H1 (cell line): ENCODE measurements at regions not wholly inside any gene's neighbourhood (a gene's known extent, or its start where the extent isn't known, plus 50 kb on each side); places are given as distances from the start of the nearest gene placed in this dataset.

Experiments used
- CTCF ChIA-PET: fragments of 300-600 bp; sonication (Branson Sonifier 250); formaldehyde crosslinking; loops from one replicate; lab custom pipeline; 2021; ENCODE audit not compliant: partially characterized antibody; lab: Charles Lee
- POLR2A ChIA-PET: fragments of 300-600 bp; sonication (Branson Sonifier 250); formaldehyde crosslinking; loops from one replicate; lab custom pipeline; 2021; ENCODE audit warnings: inconsistent platforms; ENCODE audit not compliant: partially characterized antibody; lab: Charles Lee
- DNase-seq, 2 experiments: peaks; one replicate each; pipeline versions ENCODE4 v3.0.0 to v3.0.0-alpha.2; 2010 to 2022; ENCODE audit warnings: low spot score in 2 of 2, low read depth in 1 of 2, mixed read lengths in 1 of 2
- FAIRE-seq: peaks from 2 replicates; lab custom pipeline; 2011; peaks lifted over from hg19 to GRCh38; lab: Jason Lieb, UNC
- H2AFZ ChIP-seq: 2 replicates; pipeline ENCODE4 v1.8.1; 2012; ENCODE audit warnings: low read length, inconsistent platforms
- H2AK5ac ChIP-seq: 2 replicates; pipeline ENCODE4 v1.6.1; 2013; ENCODE audit warnings: low read depth, low read length
- H2BK120ac ChIP-seq: replicated peaks from 2 replicates; pipeline ENCODE3; 2013; ENCODE audit warnings: low read depth, low read length, inconsistent platforms
- H2BK12ac ChIP-seq: 2 replicates; pipeline ENCODE4 v1.6.1; 2013; ENCODE audit warnings: low read depth, low read length
- H2BK15ac ChIP-seq: 2 replicates; pipeline ENCODE4 v1.6.1; 2013; ENCODE audit warnings: low read length
- H2BK20ac ChIP-seq: 2 replicates; pipeline ENCODE4 v1.6.1; 2013; ENCODE audit warnings: low read length
- H2BK5ac ChIP-seq: 2 replicates; pipeline ENCODE4 v1.6.1; 2013; ENCODE audit warnings: low read depth, low read length
- H3K14ac ChIP-seq: 2 replicates; pipeline ENCODE4 v1.6.1; 2013; ENCODE audit warnings: inconsistent platforms; ENCODE audit not compliant: insufficient read length
- H3K18ac ChIP-seq: 2 replicates; pipeline ENCODE4 v1.6.1; 2013; ENCODE audit warnings: low read length; ENCODE audit errors: extremely low read depth
- H3K23ac ChIP-seq: 2 replicates; pipeline ENCODE4 v1.6.1; 2013; ENCODE audit warnings: inconsistent platforms; ENCODE audit not compliant: insufficient read length
- H3K23me2 ChIP-seq: 2 replicates; pipeline ENCODE4 v1.6.1; 2013; ENCODE audit warnings: low read depth, low read length
- H3K27ac ChIP-seq: 2 replicates; pipeline ENCODE4 v1.6.1; 2011; ENCODE audit warnings: low read depth, low read length, inconsistent platforms
- H3K27me3 ChIP-seq, 4 experiments: replicated peaks in 1 of 4; 1 replicate in 1 of 4; 2 replicates in 3 of 4; pipeline versions ENCODE4 v1.6.1 to v1.8.1; 2011 to 2013; ENCODE audit warnings: low read length in 3 of 4, mild to moderate bottlenecking in 3 of 4, inconsistent platforms in 2 of 4, mixed read lengths in 2 of 4, moderate library complexity in 1 of 4; ENCODE audit not compliant: control insufficient read depth in 3 of 4, insufficient read depth in 3 of 4; ENCODE audit errors: extremely low read depth in 1 of 4
- H3K36me3 ChIP-seq, 4 experiments: 2 replicates each; pipeline versions ENCODE4 v1.6.1 to v1.8.1; 2011 to 2013; ENCODE audit warnings: mild to moderate bottlenecking in 4 of 4, low read length in 3 of 4, moderate library complexity in 2 of 4, control low read depth in 1 of 4, inconsistent platforms in 1 of 4; ENCODE audit not compliant: insufficient read depth in 4 of 4, control insufficient read depth in 2 of 4
- H3K4ac ChIP-seq: replicated peaks from 2 replicates; pipeline ENCODE3; 2013; ENCODE audit warnings: low read length, low read depth, mixed read lengths, inconsistent platforms; ENCODE audit not compliant: insufficient read length
- H3K4me1 ChIP-seq, 4 experiments: replicated peaks in 1 of 4; 1 replicate in 1 of 4; 2 replicates in 3 of 4; pipeline versions ENCODE4 v1.6.1 to v1.8.1; 2011 to 2013; ENCODE audit warnings: low read length in 3 of 4, inconsistent platforms in 2 of 4, mixed read lengths in 1 of 4; ENCODE audit not compliant: insufficient read depth in 4 of 4, control insufficient read depth in 3 of 4
- H3K4me2 ChIP-seq, 2 experiments: 2 replicates each; pipeline versions ENCODE4 v1.6.1 to v1.8.1; 2011 to 2013; ENCODE audit warnings: low read depth in 2 of 2, low read length in 2 of 2, control low read depth in 1 of 2, inconsistent platforms in 1 of 2, mild to moderate bottlenecking in 1 of 2; ENCODE audit not compliant: insufficient read depth in 1 of 2
- H3K4me3 ChIP-seq, 4 experiments: fragments of 200-600, 300-600 bp in 1 of 4; sonication (generic), shearing (Covaris generic), sonication (Bioruptor Twin) in 1 of 4; 2 replicates each; pipeline versions ENCODE4 v1.5.1 to v1.8.1; 2011 to 2016; ENCODE audit warnings: low read length in 4 of 4, low read depth in 3 of 4, control low read depth in 2 of 4, inconsistent platforms in 2 of 4, mild to moderate bottlenecking in 2 of 4, mixed read lengths in 1 of 4, moderate library complexity in 1 of 4; ENCODE audit not compliant: insufficient read depth in 2 of 4; ENCODE audit errors: extremely low read depth in 1 of 4
- H3K56ac ChIP-seq: replicated peaks from 2 replicates; pipeline ENCODE3; 2013; ENCODE audit warnings: low read depth, mild to moderate bottlenecking, mixed read lengths, low read length, inconsistent platforms; ENCODE audit not compliant: insufficient read length
- H3K79me1 ChIP-seq: 2 replicates; pipeline ENCODE4 v1.6.1; 2013; ENCODE audit warnings: low read depth, low read length, control low read depth
- H3K79me2 ChIP-seq, 2 experiments: 2 replicates each; pipeline versions ENCODE4 v1.6.1 to v1.8.1; 2012 to 2013; ENCODE audit warnings: low read length in 2 of 2, mild to moderate bottlenecking in 2 of 2, inconsistent platforms in 1 of 2; ENCODE audit not compliant: insufficient read depth in 2 of 2, control insufficient read depth in 1 of 2
- H3K9ac ChIP-seq, 4 experiments: replicated peaks in 1 of 4; 1 replicate in 1 of 4; 2 replicates in 3 of 4; pipeline versions ENCODE4 v1.6.1 to v1.8.1; 2011 to 2013; ENCODE audit warnings: low read depth in 3 of 4, low read length in 3 of 4, control low read depth in 2 of 4, mild to moderate bottlenecking in 2 of 4, moderate library complexity in 2 of 4, inconsistent platforms in 1 of 4; ENCODE audit errors: extremely low read depth in 1 of 4
- H3K9me3 ChIP-seq, 2 experiments: 2 replicates each; pipeline versions ENCODE4 v1.6.1 to v1.8.1; 2012 to 2013; ENCODE audit warnings: mild to moderate bottlenecking in 2 of 2, moderate library complexity in 2 of 2, control low read depth in 1 of 2, inconsistent platforms in 1 of 2, low read depth in 1 of 2, low read length in 1 of 2, mixed read lengths in 1 of 2; ENCODE audit not compliant: insufficient read depth in 2 of 2
- H4K20me1 ChIP-seq, 2 experiments: replicated peaks in 1 of 2; 2 replicates each; pipeline versions ENCODE3 to v1.8.1; 2011 to 2013; ENCODE audit warnings: inconsistent platforms in 2 of 2, low read length in 2 of 2, mild to moderate bottlenecking in 1 of 2; ENCODE audit not compliant: insufficient read depth in 2 of 2, control insufficient read depth in 1 of 2
- H4K5ac ChIP-seq: 2 replicates; pipeline ENCODE4 v1.6.1; 2013; ENCODE audit warnings: low read length, low read depth, mixed read lengths, inconsistent platforms; ENCODE audit not compliant: insufficient read length
- H4K8ac ChIP-seq: 2 replicates; pipeline ENCODE4 v1.8.0; 2013; ENCODE audit warnings: mild to moderate bottlenecking, moderate library complexity, low read length, inconsistent platforms; ENCODE audit not compliant: insufficient read depth; ENCODE audit errors: extremely low read depth
- H4K91ac ChIP-seq: replicated peaks from 2 replicates; pipeline ENCODE3; 2013; ENCODE audit warnings: low read length, mixed read lengths, inconsistent platforms; ENCODE audit not compliant: insufficient read length
- CBX8 ChIP-seq: fragments of 300-800, 300-1000 bp; sonication (generic); IDR thresholded peaks from 2 replicates; pipeline ENCODE4 v1.7.1; 2016; ENCODE audit warnings: low read depth, low read length, borderline replicate concordance
- CEBPB ChIP-seq: IDR thresholded peaks from 2 replicates; pipeline ENCODE4 v1.6.1; 2012; ENCODE audit warnings: low read depth, low read length
- CHD1 ChIP-seq: IDR thresholded peaks from 2 replicates; pipeline ENCODE4 v1.6.1; 2012; ENCODE audit warnings: low read depth, low read length, improper control_type of control experiment
- HDAC6 ChIP-seq: IDR thresholded peaks from one replicate; pipeline ENCODE4 v1.7.1; 2012; ENCODE audit warnings: low read depth, mild to moderate bottlenecking, inconsistent platforms, low read length, moderate library complexity
- KDM1A ChIP-seq: fragments of 200-600, 300-600 bp; sonication (generic); IDR thresholded peaks from 2 replicates; pipeline ENCODE4 v1.7.1; 2016; ENCODE audit warnings: mild to moderate bottlenecking, low read length, borderline replicate concordance
- POU5F1 ChIP-seq: IDR thresholded peaks from 2 replicates; pipeline ENCODE4 v1.6.1; 2011; ENCODE audit warnings: low read depth, mild to moderate bottlenecking, low read length, moderate library complexity
- RAD21 ChIP-seq, 2 experiments: IDR thresholded peaks in 1 of 2; conservative IDR thresholded peaks in 1 of 2; 2 replicates each; pipeline ENCODE4 v1.6.1; 2011; ENCODE audit warnings: low read depth in 2 of 2, low read length in 2 of 2, improper control_type of control experiment in 1 of 2, inconsistent platforms in 1 of 2, mild to moderate bottlenecking in 1 of 2, moderate library complexity in 1 of 2
- RBBP5 ChIP-seq: IDR thresholded peaks from 2 replicates; pipeline ENCODE4 v1.7.1; 2012; ENCODE audit warnings: low read depth, mild to moderate bottlenecking, inconsistent platforms, low read length, moderate library complexity, borderline replicate concordance
- RXRA ChIP-seq: IDR thresholded peaks from 2 replicates; pipeline ENCODE4 v1.6.1; 2011; ENCODE audit warnings: low read depth, mild to moderate bottlenecking, low read length, moderate library complexity; ENCODE audit not compliant: insufficient read depth
- SIN3A ChIP-seq, 2 experiments: IDR thresholded peaks in 1 of 2; conservative IDR thresholded peaks in 1 of 2; 2 replicates each; pipeline ENCODE4 v1.6.1; 2011 to 2012; ENCODE audit warnings: low read length in 2 of 2, improper control_type of control experiment in 1 of 2, low read depth in 1 of 2, mild to moderate bottlenecking in 1 of 2
- SIRT6 ChIP-seq: IDR thresholded peaks from one replicate; pipeline ENCODE4 v1.7.1; 2012; ENCODE audit warnings: low read length, inconsistent platforms
- SIX5 ChIP-seq: IDR thresholded peaks from 2 replicates; pipeline ENCODE4 v1.6.1; 2011; ENCODE audit warnings: mild to moderate bottlenecking, low read depth, low read length
- SP1 ChIP-seq: IDR thresholded peaks from 2 replicates; pipeline ENCODE4 v1.6.1; 2011; ENCODE audit warnings: low read depth, low read length
- SUZ12 ChIP-seq: fragments of 200-600 bp; sonication (generic); IDR thresholded peaks from 2 replicates; pipeline ENCODE4 v1.6.1; 2012; ENCODE audit warnings: mild to moderate bottlenecking, inconsistent platforms, low read length, moderate library complexity, mixed read lengths
- TEAD4 ChIP-seq: IDR thresholded peaks from 2 replicates; pipeline ENCODE4 v1.6.1; 2012; ENCODE audit warnings: low read depth, low read length, inconsistent platforms, mixed read lengths
- ZNF274 ChIP-seq: IDR thresholded peaks from 2 replicates; pipeline ENCODE4 v1.7.0; 2012; ENCODE audit warnings: low read length, borderline replicate concordance; ENCODE audit errors: extremely low read depth
- WGBS, 2 experiments: shearing (Covaris generic) in 1 of 2; methylation state at CpG; one replicate each; pipeline versions ENCODE4 v1.1.6 to v1.1.7; 2013 to 2015; ENCODE audit warnings: low lambda C conversion rate in 2 of 2, mixed read lengths in 2 of 2, inconsistent platforms in 1 of 2, low coverage in 1 of 2, missing lambda C conversion rate in 1 of 2; ENCODE audit not compliant: insufficient replicate concordance in 2 of 2, insufficient coverage in 1 of 2, insufficient read length in 1 of 2; ENCODE audit errors: extremely low coverage in 1 of 2, missing lambda C conversion rate in 1 of 2; 5-methylcytosine and 5-hydroxymethylcytosine counted together

GRCh38 chr12:116442946-116443345 is 116.2 kb upstream of the MAP1LC3B2 start:
- no peak for FAIRE-seq
- H3K23me2 ChIP-seq = no peaks in the 10 kb centered on the region
- no peaks in the 10 kb centered on the region for H3K36me3 ChIP-seq
- H3K14ac ChIP-seq = no peak overlapping the region
- POLR2A ChIA-PET = no interaction called here
- no peaks in the 10 kb centered on the region for H3K27me3 ChIP-seq
- H3K56ac ChIP-seq = no peak overlapping the region
- H3K4ac ChIP-seq = no peak overlapping the region
- H3K4me2 ChIP-seq = no peak overlapping the region
- CTCF ChIA-PET = interaction anchor here (0.6 to 1.0 kb wide), 2 partner anchors 10 to 16 kb away, joined by 3 to 4 read pairs; no protein-coding TSS in a partner anchor
- 63% methylated on average over 3 of the region's 3 CpGs; no CpG with 5 or more reads in 1 of the 2 experiments for WGBS, 2 experiments
- no peak overlapping the region for H3K4me3 ChIP-seq
- no peak overlapping the region for H4K5ac ChIP-seq
- no peak overlapping the region for H2BK12ac ChIP-seq
- no peak overlapping the region for H2BK20ac ChIP-seq
- H2BK15ac ChIP-seq = no peak overlapping the region
- no peaks in the 10 kb centered on the region for H4K20me1 ChIP-seq
- no peaks in the 10 kb centered on the region for H3K79me1 ChIP-seq
- no peak overlapping the region for H4K8ac ChIP-seq
- no peak overlapping the region for H3K9ac ChIP-seq
- no peaks in the 10 kb centered on the region for H3K79me2 ChIP-seq
- H2BK5ac ChIP-seq = no peak overlapping the region
- H3K23ac ChIP-seq = no peak overlapping the region
- H2AFZ ChIP-seq = no peak overlapping the region
- DNase-seq = no peak
- H3K18ac ChIP-seq = no peak overlapping the region
- H4K91ac ChIP-seq = no peak overlapping the region
- H2BK120ac ChIP-seq = no peak overlapping the region
- no peak overlapping the region for H3K27ac ChIP-seq
- H3K4me1 ChIP-seq = 0 out of 7 replicates have a peak, but pooled peaks cover 0 to 2% (median 0%) of the 10 kb centered on the region in 4 experiments
- H3K9me3 ChIP-seq = no peaks in the 10 kb centered on the region
- H2AK5ac ChIP-seq = no peak overlapping the region
- no peak for TF ChIP-seq POU5F1
- TF ChIP-seq KDM1A = no peak
- no peak for TF ChIP-seq SUZ12
- no peak for TF ChIP-seq SIN3A (conservative IDR thresholded peaks at IDR 0.05 in 1 of 2, IDR thresholded peaks at IDR 0.05 in 1 of 2; ENCODE audit: low read depth in 1 of 2, low read length in 2 of 2)
- no peak for TF ChIP-seq ZNF274
- TF ChIP-seq SP1 = no peak
- TF ChIP-seq RBBP5 = no peak
- TF ChIP-seq CHD1 = no peak
- no peak for TF ChIP-seq SIX5
- no peak for TF ChIP-seq HDAC6
- TF ChIP-seq TEAD4 = no peak
- TF ChIP-seq RXRA = no peak
- no peak for TF ChIP-seq CBX8
- TF ChIP-seq RAD21 (IDR thresholded peaks at IDR 0.05 in 1 of 2, conservative IDR thresholded peaks at IDR 0.05 in 1 of 2; ENCODE audit: low read depth in 2 of 2, low read length in 2 of 2) = no peak
- no peak for TF ChIP-seq CEBPB
- TF ChIP-seq SIRT6 = no peak
